AG09319 (cell line): ENCODE measurements at regions not wholly inside any gene's neighbourhood (a gene's known extent, or its start where the extent isn't known, plus 50 kb on each side); places are given as distances from the start of the nearest gene placed in this dataset.

Experiments used
- DNase-seq: peaks from one replicate; pipeline ENCODE4 v3.0.0-alpha.2; 2010; ENCODE audit warnings: low read depth; ENCODE audit errors: extremely low read depth
- TF ChIP-seq, protein P1 (sequence below): IDR thresholded peaks from 2 replicates; pipeline ENCODE4 v1.5.1; 2011; ENCODE audit warnings: low read depth, mild to moderate bottlenecking, inconsistent platforms, low read length, moderate library complexity

DNA sequence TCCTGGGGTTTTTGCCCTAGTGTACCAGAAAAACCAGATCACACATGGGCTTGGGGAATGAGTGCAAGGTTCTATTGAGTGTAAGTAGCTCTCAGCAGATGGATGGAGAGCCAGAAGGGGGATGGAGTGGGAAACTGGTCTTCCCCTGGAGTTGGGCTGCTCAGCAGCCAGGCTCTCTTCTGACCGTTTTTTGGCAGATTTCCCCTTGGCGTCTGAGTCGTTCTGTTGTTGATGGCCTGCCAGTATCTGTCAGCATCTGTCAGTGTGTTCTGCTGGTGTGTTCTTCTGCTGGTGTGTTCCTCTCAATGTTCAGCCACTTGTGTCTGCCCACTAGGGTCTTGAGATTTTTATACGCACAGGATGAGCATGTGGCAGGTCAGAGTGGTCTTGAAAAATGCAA lies 633.9 kb upstream of the CPEB2 start:
- TF ChIP-seq, protein P1, sequence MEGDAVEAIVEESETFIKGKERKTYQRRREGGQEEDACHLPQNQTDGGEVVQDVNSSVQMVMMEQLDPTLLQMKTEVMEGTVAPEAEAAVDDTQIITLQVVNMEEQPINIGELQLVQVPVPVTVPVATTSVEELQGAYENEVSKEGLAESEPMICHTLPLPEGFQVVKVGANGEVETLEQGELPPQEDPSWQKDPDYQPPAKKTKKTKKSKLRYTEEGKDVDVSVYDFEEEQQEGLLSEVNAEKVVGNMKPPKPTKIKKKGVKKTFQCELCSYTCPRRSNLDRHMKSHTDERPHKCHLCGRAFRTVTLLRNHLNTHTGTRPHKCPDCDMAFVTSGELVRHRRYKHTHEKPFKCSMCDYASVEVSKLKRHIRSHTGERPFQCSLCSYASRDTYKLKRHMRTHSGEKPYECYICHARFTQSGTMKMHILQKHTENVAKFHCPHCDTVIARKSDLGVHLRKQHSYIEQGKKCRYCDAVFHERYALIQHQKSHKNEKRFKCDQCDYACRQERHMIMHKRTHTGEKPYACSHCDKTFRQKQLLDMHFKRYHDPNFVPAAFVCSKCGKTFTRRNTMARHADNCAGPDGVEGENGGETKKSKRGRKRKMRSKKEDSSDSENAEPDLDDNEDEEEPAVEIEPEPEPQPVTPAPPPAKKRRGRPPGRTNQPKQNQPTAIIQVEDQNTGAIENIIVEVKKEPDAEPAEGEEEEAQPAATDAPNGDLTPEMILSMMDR, result no peak
- no peak for DNase-seq

DNA sequence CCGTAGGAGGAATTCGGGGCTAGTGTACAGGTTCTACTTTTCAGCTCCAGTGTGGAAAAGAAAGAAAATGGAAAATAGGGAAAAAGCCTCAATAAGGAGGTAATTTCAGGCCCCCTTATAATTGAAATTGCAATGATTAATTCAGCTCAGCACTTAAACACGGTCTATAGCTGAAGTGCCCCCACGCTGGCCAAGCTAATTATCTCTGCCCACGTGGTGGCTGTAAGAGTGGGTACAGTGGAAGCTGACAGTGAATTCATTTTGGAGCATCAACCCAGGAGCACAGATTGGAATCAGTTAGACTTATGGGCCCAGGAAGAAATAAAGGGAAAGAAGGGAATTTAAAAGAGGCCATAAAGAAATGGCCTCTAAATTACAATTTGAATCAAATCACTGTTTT lies 631.1 kb upstream of the CPEB2 start:
- no peak for DNase-seq

DNA sequence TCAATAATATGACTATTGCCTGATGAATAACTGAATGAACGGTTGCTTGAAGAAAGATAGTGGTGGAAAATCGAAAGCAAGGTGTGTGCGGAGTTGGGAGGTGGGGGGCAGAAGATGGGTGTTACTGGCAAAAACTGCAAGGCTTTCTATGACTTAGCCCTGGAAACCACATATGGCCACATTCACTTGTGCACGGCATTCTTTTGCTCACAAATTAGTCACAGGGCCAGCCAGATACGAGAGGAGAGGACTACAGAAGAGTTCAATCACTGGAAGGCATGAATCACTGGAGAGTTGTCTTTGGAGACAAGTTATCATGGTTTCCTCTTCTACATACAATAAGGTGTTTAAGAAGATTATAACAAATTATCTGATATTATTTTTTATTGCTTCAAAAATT lies 626.5 kb upstream of the CPEB2 start:
- DNase-seq, result no peak
- TF ChIP-seq, protein P1, result no peak

More for the DNA sequence above, 631.1 kb upstream of the CPEB2 start:
- TF ChIP-seq, protein P1, result no peak

DNA sequence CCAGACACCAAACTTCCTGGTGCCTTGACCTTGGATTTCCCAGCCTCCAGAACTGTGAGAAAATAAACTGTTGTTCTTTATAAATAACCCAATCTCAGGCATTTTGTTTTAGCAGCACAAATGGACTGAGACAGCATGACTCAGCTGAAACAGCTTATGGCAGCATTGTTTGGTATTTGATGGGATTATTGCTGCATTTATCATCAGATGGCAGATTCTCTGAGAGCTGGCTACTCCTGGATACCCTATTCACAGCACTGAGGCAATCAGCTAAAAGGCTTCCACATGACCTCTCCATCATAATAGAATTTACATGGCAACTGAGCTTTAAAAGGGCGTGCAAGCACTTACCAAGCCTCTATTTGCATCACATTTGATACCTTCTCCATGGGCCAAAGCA lies 623.1 kb upstream of the CPEB2 start:
- TF ChIP-seq, protein P1, result no peak
- DNase-seq, result no peak

DNA sequence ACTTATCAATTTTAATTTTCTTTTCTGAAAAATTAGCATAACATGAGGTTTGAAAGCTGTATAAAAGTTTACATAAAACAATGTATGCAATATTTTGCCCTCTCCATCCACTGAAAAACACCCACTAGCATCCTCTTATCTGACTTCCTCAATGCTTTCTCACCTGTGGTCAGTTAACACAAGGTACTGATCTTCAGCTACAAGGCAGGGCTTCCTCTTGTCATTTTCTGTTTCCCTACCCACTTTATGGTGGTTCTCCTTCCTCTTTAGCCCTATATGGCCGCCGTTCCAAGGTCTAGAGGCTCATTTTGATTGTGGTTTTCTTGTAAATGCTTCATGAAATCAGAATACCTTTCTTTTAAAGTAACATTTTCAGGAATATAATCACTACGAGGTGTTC lies 618.6 kb upstream of the CPEB2 start:
- no peak for DNase-seq
- TF ChIP-seq, protein P1, result no peak

DNA sequence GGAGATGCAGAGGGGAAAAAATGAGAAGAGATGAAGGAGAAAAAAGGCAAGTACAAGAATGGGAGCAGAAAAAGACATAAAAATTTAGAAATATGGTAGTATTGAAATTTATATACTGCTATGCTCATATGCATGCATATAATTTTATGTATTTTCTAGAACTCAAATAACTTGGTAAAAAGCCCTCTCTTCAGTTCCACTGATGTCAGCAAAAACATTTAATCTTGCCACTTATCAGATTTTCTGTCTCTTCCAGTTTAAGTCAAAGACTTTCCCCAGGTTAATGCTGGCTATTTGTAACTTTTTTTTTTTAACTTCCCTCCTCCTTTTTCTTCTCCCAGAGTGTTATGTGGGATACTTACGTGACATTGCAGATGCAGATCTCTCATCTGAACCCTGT lies 617.5 kb upstream of the CPEB2 start:
- no peak for DNase-seq
- TF ChIP-seq, protein P1, result no peak

DNA sequence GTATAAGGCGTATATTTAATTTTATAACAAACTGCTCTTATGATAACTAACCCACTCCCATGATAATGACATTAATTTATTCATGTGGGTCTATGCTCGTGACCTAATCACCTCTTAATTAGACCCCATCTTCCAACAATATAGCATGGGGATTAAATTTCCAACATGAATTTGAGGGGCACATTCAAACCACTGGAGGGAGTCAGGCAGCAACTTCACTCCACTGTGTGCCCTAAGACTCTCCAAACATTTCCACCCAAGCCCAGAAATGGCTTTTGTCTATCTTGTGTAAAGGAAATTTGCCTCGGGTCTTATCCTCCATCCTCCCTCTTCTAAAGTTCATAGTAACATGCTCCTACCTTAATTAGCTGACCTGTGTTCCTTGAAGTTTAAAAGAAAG lies 616.1 kb upstream of the CPEB2 start:
- TF ChIP-seq, protein P1, result no peak
- DNase-seq, result no peak
